Pons (tissue), 1 donor: ENCODE measurements at regions not wholly inside any gene's neighbourhood (a gene's known extent, or its start where the extent isn't known, plus 50 kb on each side); places are given as distances from the start of the nearest gene placed in this dataset.
"Not testable (repeated sequence)": the region's sequence is repeated elsewhere in the genome, so short reads cannot be mapped to it uniquely, and the experiment has no call there.

Experiments used
- DNase-seq: peaks from one replicate; pipeline ENCODE4 v3.0.0-alpha.2; 2016; ENCODE audit warnings: low spot score

GRCh38 chrX:45571453-45571852, 370.8 kb upstream of the DIPK2B start:
- no peak for DNase-seq

DNA sequence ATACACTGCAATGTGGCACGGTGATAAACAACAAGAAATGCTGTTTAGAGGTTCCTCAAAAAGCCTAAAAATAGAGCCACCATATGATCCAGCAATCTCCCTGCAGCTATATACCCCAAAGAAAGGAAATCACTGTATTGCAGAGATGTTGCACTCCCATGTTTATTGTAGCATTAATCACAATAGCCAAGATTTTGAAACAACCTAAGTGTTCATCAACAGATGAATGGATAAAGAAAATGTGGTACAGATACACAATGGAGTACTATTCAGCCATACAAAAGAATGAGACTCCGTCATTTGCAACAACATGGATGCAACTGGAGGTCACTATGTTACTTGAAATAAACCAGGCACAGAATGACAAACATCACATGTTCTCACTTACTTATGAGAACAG, 365.8 kb upstream of the DIPK2B start:
- no peak for DNase-seq

- no peak for DNase-seq
These were observed 356.7 kb upstream of the DIPK2B start for GRCh38 chrX:45557387-45557786.

DNA sequence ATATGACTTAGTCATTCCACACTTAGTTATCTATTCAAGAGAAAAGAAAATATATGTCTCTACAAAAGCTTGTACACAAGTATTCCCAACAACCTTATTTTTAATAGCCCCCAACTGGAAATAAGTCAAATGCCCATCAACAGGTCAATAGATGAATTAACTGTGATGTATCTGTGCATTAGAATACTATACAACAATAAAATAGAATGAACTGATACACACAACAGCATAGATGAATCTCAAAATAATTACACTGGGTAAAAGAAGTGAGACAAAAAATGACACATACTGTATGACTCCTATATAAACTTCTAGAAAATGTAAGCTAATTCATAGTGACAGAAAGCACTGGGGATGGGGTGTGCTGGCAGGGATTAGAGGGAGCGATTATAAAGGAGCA, 354.1 kb upstream of the DIPK2B start:
- DNase-seq = no peak

DNA sequence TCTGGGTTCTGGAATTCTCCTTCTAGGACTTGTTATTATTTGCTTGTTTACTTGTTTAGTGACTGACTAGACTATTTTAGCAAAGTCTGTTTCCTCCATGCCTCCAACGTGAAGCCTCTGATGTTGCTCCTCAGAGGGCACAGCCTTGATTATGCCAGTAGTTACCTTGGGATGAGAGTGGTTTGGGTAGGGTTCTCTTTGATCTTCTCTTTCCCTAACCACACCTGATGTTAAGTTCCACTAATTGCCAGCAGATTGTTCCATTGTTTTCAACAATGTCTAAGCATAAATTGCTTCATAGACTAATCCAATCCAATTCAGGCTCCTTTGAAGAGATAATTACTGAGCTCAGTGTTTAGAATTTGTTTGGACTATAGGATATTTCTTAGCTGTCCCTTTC, 352.7 kb upstream of the DIPK2B start:
- DNase-seq = no peak

GRCh38 chrX:45546697-45547096, 346.0 kb upstream of the DIPK2B start:
- not testable (repeated sequence) for DNase-seq

- DNase-seq = no peak
These were observed 339.5 kb upstream of the DIPK2B start for GRCh38 chrX:45540181-45540580.

DNA sequence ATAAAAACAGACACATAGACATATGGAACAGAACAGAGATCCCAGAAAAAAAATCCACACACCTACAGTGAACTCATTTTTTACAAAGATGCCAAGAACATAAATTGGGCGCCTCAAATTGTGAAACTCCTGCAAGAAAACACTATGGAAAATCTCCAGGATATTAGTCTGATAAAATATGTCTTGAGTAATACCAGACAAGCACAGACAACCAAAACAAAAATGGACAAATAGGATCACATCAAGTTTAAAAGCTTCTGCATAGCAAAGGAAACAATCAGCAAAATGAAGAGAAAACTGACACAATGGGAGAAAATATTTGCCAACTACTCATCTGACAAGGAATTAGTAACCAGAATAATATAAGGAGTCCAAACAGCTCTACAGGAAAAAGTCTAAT, 337.3 kb upstream of the DIPK2B start:
- no peak for DNase-seq

- DNase-seq = no peak
These were observed 327.2 kb upstream of the DIPK2B start for GRCh38 chrX:45527834-45528233.

DNA sequence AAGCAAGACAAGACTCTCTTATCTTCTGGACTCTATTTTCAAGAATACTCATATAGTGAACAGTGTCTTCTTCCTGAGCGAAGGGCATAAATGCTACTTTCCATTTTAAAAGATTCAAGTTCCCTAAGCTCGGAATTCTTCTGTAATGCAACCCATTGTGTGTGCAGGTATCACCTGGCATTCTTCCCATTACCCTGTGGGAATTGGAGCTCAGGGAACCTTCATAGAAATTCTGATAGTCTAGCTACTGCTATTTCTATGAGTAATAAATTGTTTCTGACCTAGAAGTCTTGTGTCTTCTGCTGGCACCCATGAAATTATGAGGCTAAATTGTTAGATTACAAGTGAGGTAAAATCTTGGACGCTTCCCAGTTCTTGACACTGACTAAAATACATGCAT, 324.1 kb upstream of the DIPK2B start:
- no peak for DNase-seq

DNA sequence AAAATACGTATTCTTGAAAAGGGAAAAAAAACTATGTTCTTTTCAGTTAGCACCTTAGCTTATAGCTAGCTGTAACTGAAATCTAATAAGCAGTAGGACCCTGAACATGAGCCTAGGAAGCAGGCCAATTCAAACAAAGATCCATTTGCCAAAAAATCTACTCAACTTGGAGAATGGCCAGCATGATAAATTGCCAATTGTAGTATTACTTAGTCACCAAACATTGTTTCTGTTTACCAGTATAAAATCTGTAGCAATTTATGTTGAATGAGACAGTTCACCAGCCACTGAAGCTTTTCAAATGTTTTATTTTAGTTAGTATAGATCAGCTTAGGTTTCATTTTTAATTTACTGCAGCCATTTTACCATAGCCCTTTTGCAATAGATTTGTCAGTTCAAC, 323.6 kb upstream of the DIPK2B start:
- DNase-seq = no peak

GRCh38 chrX:45518552-45518951, 317.9 kb upstream of the DIPK2B start:
- no peak for DNase-seq

DNA sequence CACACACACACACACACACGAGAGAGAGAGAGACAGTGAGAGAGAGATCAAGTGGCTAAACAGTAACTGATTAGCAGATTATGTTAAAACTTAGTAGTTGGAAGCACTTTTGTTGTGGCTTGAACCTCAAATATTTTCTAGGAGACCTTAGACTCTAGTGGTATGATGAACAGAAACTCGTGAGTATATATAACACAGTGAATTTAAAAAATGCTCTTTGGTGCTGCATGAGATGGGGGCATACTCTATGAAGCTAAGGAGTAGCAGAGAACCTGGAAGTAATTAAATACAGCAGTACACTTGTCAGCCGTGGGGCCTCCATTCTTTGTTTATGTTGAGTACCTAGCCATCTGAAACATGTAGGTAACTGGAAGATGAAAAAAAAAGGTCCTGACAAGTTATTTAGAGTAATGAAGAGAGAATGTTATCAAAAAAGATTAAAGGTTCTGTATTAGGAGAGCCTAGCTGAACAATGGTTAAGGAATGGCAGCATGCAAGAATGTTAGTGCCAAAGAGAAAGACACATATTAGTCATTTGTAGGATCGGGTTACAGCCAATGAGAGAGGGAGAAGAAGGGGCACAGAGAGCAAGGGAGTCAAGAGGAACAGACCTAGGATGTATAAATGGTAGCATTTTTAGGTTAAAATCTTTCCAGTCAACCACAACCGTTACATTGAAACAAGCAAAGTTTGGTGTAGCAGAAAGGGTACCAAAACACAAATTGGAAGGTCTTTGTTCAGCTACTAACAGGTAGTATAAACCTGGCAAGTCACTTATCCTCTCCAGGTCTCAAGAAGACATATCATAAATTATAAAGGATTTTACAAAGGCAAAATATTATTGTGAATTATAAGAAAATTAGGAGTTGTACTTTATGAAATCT, 316.7 kb upstream of the DIPK2B start:
- no peak for DNase-seq

DNA sequence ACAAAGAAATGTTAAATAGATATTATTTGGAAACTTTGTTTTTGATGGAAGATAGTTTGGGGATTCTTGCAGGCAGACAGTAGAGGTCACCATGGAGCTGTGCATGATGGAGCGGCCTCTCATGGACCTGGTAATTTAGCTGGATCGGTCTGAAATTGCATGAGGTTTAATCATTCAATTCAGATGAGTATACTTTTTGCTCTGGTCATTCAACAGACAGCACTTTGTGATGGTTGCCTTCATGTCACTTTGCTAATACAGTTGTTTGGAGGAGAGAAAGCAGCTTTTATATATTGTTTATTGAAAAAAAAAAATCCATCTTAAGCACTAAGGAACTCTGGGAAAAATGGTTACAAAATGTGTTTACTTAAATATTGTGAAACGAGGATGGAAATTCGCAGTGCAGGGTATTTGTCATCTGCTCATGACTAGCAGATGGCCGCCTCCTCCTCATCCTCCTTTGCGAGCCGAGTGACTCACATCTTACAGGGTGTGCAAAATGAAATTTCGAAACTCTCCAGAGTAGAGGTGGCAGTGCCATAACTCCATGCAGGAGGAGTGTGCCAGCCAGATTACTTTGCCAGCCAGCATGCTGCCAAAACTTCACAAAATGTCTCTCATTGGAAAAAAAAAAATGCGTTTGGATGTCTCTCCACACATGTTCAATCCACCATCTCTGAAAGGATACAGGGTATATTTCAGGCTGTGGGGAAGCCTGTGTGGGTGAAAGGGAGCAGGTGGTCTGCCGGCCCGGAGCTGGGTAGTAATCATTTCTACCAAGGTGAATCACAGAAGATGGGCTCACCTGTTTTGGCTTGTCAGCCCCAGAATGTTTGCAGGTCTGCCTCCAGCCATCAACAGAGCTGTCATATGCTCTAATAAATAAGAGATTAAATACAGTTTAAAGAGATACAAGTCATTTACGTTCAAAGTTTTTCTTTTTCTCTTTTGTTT, 314.9 kb upstream of the DIPK2B start:
- DNase-seq = peak; percentile 27

- no peak for DNase-seq
These were observed 312.4 kb upstream of the DIPK2B start for GRCh38 chrX:45513042-45513441.

DNA sequence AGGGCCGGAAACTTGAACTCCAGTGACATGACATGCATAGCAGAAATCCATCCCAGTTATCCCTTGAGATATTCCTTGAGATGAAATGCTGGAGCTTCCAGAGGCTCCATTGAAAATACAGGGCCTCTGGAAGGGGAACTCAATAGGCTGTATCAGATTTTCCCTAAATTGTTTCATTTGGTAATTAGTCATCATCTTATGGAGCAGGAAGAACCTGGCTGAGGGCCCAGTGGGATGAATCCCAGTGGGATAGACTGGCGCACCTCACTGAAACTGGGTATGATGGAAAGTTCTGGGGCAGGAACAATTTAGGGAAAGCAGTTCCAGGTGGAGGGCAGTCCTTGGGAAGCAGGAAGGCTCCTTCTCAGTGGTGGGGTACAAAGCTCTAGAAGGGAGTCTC, 307.8 kb upstream of the DIPK2B start:
- DNase-seq = no peak

DNA sequence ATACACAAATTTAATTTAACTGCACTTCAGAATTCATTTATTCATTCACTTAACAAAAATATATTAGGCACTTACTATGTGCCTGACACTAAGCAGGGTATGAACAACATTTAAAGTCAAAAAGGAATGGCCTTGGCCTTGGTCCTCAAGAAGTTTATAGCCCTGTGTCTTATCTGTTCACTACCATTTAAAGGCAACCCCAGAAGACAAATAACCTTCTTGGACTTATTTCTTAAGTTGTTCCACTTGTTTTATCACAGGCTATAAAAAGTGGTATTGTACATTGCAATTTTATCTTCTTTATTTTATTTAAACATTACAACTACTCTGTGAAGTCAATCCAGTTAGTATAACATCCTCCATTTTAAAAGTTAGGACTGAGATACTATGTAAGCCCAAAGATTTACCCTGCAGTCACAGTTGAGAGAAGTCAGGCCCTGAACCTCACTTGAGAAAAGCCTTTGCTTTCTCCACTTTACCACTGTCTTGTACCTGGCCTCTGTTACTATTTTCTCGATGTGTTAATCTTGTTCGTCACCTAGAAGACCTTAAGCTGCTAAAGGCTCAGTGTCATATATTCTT, 305.6 kb upstream of the DIPK2B start:
- no peak for DNase-seq

- DNase-seq = no peak
These were observed 304.5 kb upstream of the DIPK2B start for GRCh38 chrX:45505214-45505613.

- DNase-seq = not testable (repeated sequence)
These were observed 303.2 kb upstream of the DIPK2B start for GRCh38 chrX:45503787-45504362.

DNA sequence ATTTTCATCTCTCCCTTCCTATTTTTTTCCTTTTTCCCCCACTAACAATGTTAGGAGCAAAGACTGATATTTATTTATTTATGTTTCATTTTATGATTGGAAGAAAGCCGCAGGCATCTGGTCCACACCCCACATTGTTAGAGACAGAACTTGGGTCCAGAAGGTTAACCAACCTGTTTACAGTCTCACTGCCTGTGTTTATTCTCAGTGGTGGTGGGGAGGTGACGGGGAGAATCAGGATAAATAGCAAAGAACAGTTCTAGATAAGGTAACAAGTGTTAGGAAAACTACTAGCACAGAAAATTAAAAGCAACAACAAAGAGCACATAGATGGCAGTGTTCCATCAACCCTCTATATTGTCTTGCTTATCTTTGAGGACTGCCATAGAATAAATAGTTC, 301.7 kb upstream of the DIPK2B start:
- DNase-seq = no peak

- no peak for DNase-seq
These were observed 296.6 kb upstream of the DIPK2B start for GRCh38 chrX:45497290-45497689.

DNA sequence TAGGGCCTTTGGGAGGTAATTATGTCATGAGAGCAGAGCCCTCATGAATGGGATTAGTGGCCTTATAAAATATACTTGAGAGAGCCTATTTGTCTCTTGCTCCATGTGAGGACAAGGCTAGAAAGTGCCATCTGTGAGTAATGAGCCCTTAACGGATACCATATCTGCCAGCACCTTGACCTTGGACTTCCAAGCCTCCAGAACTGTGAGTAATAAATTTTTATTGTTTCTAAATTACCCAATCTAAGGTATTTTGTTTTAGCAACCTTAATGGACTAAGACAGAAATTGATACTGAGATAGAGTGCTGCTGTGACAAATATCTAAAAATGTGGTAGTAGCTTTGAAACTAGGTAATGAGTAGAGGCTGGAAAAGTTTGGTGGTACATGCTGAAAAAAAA, 285.0 kb upstream of the DIPK2B start:
- no peak for DNase-seq
